HEK293T (cell line): ENCODE measurements at regions not wholly inside any gene's neighbourhood (a gene's known extent, or its start where the extent isn't known, plus 50 kb on each side); places are given as distances from the start of the nearest gene placed in this dataset.
"Not testable (repeated sequence)": the region's sequence is repeated elsewhere in the genome, so short reads cannot be mapped to it uniquely, and the experiment has no call there.

Experiments used
- BHLHE40 ChIP-seq: fragments of 450-650 bp; IDR thresholded peaks from 2 replicates; pipeline ENCODE4 v1.6.1; 2016; ENCODE audit warnings: mild to moderate bottlenecking, moderate library complexity, borderline replicate concordance
- FOXM1 ChIP-seq: fragments of 450-650 bp; IDR thresholded peaks from 2 replicates; pipeline ENCODE4 v1.6.1; 2017; ENCODE audit warnings: mild to moderate bottlenecking, borderline replicate concordance
- HDGF ChIP-seq: fragments of 450-650 bp; IDR thresholded peaks from 2 replicates; pipeline ENCODE4 v1.6.1; 2017; ENCODE audit warnings: antibody characterized with exemption, borderline replicate concordance
- LEF1 ChIP-seq: fragments of 450-650 bp; IDR thresholded peaks from 2 replicates; pipeline ENCODE4 v1.6.1; 2017; ENCODE audit warnings: mild to moderate bottlenecking, borderline replicate concordance
- NFRKB ChIP-seq: fragments of 450-650 bp; IDR thresholded peaks from 2 replicates; pipeline ENCODE4 v1.6.1; 2016; ENCODE audit warnings: mild to moderate bottlenecking, moderate library complexity
- SP1 ChIP-seq: fragments of 450-650 bp; IDR thresholded peaks from 2 replicates; pipeline ENCODE4 v1.6.1; 2017
- SUZ12 ChIP-seq: fragments of 450-650 bp; IDR thresholded peaks from 2 replicates; pipeline ENCODE4 v1.6.1; 2016; ENCODE audit warnings: mild to moderate bottlenecking

GRCh38 chr5:126681314-126681713, 80.6 kb downstream of the PHAX start:
- TF ChIP-seq FOXM1, SUZ12, HDGF, LEF1, SP1, NFRKB, BHLHE40: not testable (repeated sequence)
